IPS-11a (cell line): ENCODE measurements at regions not wholly inside any gene's neighbourhood (a gene's known extent, or its start where the extent isn't known, plus 50 kb on each side); places are given as distances from the start of the nearest gene placed in this dataset.

Experiments
- H3K4me3 ChIP-seq: one replicate; pipeline ENCODE4 v1.5.1; 2013; ENCODE audit warnings: low read depth, low read length, control low read depth

DNA sequence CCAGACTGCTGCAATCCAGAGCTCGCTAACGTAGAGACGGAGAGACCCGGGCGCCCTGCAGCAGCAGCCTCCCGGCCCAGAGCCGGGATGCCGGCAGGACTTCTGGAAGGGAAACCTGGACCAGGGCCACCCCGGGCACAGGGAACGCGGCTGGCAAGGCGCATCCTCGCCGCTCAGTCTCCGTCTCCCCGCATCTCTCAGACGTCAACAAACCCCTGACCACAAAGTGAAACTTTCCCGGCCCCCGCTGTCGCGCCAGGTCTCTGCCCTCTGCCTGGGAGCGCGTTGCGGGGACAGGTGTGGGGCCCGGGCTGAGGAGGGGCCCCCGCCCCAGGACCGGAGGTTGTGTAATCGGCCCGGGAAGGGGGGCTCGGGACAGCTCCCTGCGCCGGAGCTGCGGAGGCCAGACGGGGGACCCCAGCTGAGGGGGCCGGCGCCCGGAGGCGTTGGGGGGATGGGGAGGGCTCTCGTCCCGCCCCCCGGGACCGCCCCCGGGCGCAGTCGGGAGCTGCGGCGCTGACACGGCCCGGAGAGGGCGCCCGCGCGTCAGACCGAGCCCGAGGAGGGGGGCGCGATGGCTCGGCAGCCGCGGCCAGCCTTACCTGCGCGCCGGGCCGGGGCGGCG, 116.6 kb upstream of the HIVEP3 start:
- peak overlapping the region; percentile 66 for H3K4me3 ChIP-seq

DNA sequence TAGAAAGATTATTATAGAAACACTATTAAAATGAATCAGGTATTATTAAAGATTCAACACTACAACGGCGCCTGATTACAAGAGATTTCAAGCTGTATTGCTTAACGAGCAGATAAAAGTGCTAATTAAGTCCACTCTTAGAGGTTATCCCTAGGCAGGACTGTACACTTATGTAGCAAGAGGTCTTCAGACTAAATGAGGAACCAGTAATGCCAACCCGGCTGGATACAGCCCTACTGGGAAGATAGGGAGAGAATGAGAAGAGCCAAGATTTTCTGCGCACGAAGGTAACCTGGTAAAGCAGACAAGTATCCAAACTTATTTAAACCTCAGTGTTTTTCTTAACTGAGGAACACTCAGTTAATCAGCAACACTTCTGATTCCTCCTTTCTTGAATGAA, 115.7 kb upstream of the HIVEP3 start:
- peak overlapping the region; percentile 66 for H3K4me3 ChIP-seq

DNA sequence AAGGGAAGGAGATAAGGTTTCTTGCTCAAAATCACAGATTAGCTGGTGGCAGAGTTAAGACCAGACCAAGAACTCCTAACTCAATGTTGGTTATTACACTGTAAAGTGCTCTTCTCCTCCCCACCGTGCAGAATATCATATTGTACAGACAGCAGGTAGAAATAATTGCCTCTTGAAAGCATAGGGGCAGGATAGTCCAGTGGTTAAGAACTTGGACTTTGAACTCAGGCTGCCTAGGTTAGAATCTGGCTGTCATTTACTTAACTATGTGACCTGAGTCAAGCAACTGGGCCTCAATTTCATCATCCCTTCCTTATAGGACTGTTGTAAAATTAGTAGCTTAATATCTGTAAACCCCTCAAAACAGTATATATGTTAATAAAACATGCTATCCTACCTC, 114.9 kb upstream of the HIVEP3 start:
- H3K4me3 ChIP-seq, result no peak overlapping the region

DNA sequence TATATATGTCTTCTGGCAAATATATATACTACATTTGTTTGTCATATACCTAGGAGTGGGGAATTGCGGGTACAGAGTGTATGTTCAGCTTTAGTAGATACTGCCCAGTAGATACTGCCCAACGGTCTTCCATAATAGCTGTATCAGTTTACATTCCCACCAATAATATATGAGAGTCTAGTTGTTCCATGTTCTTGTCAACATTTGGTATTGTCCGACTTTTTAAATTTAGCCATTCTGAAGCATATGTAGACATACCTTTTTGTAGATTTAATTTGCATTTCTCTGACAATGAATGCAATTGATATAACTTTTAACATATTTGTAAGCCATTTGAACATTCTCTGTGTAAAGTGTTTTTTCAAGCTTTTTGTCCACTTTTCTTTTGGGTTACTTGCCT, 99.0 kb upstream of the HIVEP3 start:
- H3K4me3 ChIP-seq, result no peak overlapping the region

DNA sequence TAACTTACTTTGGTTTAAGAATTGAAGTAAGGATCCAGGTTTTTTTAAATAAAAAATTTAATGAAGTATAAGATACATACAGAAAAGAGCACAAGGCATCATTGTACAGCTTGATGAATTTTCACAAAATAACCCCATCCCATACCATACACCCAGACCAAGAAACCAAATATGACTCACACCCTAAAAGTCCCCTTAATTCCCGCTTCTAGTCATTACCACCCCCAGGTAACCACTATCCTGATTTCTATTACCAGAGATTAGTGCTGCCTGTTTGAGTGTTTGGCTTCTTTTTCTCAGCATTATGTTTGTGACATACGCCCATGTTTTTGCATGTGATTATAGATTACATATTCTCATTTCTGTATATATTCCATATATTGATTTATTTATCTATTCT, 98.5 kb upstream of the HIVEP3 start:
- H3K4me3 ChIP-seq, result no peak overlapping the region

DNA sequence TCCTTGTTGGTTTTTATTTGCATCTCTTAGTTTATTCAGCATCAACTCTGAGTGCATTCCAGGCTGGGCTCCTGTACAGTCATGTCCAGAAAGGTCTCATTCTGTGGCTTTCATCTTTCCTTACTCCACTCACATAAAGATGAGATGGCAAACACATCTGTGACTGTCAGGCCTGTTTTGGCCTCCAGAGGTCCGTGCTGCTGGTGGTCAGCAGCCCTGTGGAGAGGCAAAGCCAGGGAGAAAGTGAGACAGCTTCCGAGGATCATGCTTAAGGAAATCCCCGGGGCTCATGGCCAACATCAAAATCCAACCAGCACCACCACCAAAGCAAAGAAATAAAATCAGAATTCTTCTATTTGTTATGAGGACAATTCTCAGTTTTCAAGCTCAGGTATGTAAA, 96.1 kb upstream of the HIVEP3 start:
- no peak overlapping the region for H3K4me3 ChIP-seq

DNA sequence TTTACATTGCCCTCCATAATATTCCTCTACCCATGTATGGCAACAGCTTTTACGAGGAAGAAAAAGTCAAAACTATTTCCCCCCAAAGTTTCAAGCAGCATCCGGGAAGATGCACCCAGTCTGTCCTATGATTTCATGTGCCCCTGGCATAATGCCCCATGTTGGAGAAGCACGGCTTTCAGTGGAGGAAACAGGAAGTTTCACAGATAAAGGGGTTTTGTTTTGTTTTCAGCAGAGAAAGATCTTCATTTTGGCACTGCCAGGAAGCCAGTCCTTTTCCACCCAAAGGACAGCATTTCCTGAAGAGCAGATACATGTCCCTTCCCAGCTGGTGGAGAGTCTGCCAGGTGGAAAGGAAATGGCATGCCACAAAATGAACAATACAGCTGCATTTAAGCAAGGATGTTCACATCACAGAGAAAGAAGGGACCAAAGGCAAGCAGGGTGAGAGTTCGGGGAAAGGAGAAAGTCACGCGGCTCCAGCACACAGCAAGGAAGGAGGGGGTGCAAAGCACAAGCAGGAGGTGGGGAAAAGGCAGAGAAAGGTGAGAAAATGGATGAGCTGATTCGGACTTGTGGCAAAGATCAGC, 95.3 kb upstream of the HIVEP3 start:
- no peak overlapping the region for H3K4me3 ChIP-seq

DNA sequence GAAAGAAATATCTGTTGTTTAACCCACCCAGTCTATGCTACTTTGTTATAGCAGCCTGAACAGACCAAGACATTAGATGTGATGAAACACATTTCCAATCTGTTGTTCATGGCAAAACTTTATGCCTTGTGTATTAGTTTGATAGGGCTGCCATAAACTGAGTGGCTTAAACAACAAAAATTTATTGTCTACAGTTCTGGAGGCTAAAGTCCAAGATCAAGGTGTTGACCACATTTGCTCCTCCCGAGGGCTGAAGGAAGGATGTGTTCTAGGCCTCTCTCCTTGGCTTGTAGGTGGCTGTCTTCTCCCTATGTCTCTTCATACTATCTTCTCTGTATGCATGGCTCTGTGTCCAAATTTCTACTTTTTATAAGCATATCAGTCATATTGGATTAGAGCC, 94.1 kb upstream of the HIVEP3 start:
- H3K4me3 ChIP-seq, result no peak overlapping the region

DNA sequence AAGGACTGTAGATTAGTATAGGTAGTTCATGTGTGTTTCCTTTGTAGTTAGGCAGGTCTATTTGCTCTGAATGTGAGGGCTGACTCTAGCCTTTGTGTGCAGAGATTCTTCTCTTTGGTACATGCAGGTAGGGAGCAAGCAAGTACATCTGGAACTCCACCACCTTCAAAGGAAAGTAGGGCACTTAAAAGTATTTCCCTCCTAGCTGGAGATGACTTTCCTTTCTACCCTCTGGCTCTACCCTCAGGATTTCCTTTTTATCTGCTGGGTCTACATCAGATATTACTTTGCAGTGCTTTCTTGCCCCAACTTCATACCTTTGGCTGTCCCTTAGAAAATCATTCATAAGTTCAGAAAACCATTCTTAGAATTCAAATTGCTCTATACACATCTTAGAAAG, 91.7 kb upstream of the HIVEP3 start:
- no peak overlapping the region for H3K4me3 ChIP-seq

DNA sequence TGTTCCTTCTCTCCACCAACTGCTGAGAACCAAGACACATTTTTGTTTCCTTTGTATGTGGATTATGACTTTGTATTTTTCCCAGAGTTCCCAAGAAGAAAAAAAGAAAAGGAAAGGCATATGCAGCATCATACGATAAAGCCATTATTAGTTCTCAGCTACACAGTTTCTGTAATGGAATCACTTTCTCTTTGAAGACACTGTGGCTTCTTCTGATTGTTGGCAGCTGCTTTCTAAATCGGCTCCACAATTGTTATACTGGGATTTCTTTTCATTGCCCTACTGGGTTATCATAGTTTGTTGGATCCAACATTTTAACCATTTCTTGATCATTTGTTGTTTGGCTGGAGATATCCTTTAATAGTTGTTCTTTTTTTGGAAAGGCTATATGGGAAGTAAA, 89.5 kb upstream of the HIVEP3 start:
- H3K4me3 ChIP-seq, result no peak overlapping the region

DNA sequence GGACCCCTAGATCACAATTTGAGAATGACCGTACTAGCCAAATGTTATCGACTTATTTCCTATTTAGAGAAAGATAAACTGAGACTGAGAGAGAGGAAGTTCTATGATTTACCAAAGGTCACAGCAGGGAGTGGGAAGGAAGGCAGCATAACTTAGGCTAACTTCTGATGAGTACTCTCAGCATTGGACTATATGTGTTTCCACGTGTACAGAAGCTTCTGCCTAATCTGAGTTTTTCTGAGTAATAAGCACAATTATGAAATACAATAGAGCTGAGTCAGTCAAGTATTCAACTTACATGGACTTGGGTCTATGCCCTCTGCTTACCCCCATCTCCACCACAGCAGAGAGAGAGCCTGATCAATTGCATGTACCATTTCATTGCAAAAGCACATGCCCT, 88.1 kb upstream of the HIVEP3 start:
- no peak overlapping the region for H3K4me3 ChIP-seq

DNA sequence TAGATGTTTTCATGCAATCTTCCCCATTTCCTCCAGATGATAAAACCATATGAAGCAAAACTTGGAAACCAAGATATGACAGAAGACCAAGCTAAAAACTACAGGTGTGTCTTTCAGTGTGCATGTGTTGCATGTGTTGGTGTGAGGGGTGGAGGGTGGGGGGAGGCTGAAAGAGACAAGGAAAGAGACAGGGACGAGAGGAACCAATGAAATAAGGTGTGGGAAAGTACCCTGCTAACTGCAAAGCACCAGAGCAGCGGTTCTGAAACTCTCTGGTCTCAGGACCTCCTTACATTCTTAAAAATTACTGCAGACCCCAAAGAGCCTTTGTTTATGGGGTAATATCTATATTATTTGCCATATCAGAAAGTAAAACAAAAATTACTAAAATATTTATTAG, 87.4 kb upstream of the HIVEP3 start:
- H3K4me3 ChIP-seq, result no peak overlapping the region

DNA sequence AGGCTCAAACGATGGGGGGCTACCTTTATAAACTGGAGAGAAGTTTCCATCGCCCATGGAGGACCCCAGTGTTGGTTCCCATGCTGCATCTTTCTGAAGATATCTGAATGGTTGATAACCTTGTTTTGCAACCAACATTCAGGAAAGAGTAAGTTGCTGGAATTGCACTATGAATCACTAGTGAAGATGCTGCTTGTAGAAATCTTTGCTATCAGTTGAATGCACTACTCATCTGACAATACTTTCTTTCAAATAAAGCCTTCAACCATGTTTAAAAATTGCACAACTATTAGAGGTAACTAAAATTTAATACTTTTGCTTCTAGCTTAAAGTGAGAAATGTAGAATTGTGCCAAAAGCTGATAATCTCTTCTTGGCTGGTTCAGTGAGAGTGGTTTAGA, 86.8 kb upstream of the HIVEP3 start:
- no peak overlapping the region for H3K4me3 ChIP-seq

DNA sequence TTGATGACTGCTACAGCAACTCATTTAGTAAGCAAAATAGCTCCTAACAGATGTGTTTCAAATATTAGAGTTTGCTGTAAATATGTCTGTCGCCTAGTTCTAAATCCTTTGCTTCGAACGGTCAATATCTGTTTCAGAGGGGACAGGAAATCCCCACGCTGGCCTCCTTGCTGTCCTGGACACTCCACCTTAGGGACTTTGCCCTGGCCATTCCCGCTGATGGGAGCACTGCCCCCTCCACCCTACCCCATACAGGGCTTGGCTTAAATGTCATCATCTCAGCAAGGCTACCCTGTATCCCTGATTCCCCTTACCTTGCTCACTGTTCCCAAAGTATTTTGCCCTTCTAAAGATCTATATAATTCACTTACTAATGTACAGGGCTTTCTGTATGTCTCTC, 86.1 kb upstream of the HIVEP3 start:
- no peak overlapping the region for H3K4me3 ChIP-seq

DNA sequence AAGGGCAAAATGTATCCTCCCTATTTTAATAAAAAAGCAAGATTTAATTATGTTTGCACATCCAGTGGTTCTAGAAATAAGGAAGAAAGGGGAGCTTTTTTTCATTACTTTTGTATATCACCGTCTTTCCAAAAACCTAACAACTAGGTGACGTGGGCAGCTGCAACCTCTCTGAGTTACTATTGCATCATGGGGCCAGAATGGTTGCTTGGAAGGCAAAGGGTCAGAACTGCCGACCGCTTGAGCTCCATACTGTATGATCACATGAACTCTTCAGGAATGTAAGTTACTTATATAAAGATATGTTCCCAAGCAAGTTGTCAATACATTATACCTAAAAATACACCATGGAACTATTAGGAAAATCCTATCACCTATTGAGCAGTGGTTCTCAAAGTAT, 85.6 kb upstream of the HIVEP3 start:
- H3K4me3 ChIP-seq, result no peak overlapping the region

DNA sequence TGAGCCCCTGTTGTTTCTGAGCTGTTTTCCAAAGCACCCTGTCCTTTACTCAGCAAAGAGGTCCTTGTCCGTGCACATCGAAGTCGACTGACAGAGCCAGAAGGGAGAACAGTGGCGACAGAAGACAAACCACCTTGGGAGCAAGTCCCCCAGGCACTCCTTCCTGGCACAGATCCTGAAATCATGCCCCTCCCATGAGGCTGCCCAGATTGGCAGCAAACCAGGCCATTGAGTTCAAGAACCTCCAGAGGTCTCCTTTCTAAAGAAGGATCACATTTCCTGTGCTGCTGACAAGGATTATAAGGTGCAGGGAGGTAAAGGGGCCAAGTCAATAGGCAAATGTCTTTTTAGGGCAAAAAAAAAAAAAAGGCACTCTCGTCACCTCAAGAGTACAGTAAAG, 84.7 kb upstream of the HIVEP3 start:
- no peak overlapping the region for H3K4me3 ChIP-seq

DNA sequence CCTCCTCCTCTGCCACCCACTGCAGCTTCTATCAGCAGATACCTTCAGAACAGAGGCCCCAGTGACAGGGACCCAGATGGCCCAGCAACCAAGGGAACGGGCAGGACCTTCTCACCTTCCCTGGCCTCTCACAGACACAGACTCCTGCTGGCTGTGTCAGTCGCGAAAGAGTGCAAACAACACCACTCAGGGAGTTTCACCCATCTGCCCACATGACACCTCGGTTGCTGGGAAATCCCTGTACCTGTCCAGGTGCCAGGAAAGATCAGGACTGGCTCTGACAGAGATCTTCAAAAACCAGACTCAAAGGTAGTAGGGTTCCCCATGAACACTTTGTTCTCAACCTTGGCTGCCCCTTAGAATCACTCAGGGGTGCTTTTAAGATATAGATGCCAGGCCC, 83.5 kb upstream of the HIVEP3 start:
- H3K4me3 ChIP-seq, result no peak overlapping the region

DNA sequence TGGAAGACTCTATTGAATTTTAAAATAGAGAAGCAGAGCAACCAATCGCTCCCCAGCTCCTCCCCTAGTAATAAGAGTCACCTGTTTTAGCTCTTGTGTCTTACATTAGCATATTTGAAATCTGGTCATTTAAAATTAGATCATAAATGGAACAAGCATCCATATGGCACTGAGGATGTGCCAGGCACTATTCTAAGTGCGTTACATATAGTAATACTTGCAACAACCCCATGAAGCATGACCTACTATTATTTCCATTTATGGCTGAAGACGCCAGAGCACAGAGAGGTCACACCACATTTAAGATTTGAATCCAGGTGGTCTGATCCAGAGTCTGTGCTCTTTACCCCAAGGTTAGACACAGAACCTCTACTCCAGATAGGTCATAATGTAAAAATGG, 82.0 kb upstream of the HIVEP3 start:
- H3K4me3 ChIP-seq, result no peak overlapping the region

DNA sequence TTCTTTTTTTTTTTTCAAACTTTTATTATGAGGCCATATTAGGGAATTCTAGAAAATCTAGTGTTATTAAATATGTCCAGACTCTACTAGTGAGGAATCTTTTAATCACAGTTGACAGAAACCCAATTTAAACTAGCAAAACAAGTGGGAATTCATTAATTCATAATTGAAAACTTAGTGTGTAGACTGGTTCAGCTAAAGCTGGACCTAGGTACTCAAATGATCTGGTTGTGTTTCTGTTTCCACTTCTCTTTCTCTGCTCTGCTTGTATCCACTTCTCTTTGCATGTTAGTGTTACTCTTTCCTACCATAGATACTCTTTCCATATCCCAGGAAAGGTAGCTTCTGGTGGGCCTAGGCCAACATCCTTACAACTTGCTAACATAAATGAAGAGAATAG, 81.2 kb upstream of the HIVEP3 start:
- H3K4me3 ChIP-seq, result no peak overlapping the region

DNA sequence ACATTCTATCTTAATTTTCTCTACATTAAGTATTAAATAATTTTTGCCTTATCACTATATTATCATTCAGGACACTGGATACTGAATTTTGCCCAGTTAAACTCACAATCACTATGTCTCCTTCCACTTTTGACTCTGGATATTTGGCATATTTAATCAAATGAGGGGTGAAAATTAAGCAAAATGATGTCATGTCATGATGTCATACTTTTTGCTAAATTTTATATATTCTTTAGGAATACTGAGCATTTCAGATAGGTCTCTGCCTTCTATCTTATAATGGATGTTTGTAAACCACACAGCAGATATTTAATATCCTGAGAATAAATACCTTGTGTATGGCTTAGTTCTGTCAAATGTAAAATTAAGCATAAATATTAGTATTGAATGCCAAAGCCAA, 79.5 kb upstream of the HIVEP3 start:
- H3K4me3 ChIP-seq, result no peak overlapping the region

DNA sequence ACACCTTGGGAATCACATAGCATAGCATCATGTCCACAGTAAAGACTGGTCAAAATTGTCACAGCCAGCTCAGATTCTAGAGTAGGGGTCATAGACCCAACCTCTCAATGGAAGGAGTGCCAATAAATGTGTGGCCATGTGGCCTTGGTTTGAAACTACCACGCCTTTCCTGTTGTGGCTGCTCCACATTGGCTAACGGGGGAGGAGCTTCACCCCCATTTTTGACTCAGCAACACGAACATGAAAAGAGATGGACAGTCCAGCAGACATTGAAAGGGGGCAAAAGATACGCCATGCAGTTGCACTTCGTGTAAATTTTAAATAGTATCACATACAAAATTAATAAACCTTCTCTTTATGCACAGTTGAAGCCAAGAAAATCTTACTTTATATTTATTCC, 78.4 kb upstream of the HIVEP3 start:
- no peak overlapping the region for H3K4me3 ChIP-seq

DNA sequence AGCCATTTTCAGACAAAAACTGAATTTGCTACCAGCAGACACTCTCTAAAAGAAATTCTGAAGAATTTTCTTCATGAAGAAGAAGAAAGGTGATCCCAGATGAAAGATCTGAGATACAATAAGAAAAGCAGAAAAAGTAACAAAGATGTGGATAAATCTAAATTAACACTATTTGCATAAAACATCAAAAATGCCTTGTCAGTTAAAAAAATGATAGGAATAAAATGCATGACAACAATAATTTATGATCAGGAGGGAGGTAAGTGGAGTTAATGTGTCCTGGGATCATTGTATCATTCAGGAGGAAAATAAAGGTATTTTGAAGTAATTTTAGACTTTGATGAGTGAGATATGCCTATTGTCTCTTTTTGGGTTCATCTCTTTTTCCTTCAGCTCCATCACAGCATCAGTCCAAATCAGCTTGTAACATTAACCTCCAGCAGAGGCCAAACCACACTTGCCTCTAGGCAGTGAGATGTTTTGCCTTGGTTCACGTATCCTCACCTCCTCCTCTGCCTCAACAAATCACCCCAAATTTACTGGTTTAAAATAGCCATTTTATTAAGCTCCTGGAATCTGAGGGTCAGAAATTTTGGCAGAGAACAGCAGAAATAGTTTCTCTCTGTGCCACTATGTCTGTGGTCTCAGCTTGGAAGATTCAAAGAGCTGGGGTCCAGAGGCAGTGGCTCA, 76.9 kb upstream of the HIVEP3 start:
- no peak overlapping the region for H3K4me3 ChIP-seq
